ENCODE measurements at regions not wholly inside any gene's neighbourhood (a gene's known extent, or its start where the extent isn't known, plus 50 kb on each side); places are given as distances from the start of the nearest gene placed in this dataset.

DNA sequence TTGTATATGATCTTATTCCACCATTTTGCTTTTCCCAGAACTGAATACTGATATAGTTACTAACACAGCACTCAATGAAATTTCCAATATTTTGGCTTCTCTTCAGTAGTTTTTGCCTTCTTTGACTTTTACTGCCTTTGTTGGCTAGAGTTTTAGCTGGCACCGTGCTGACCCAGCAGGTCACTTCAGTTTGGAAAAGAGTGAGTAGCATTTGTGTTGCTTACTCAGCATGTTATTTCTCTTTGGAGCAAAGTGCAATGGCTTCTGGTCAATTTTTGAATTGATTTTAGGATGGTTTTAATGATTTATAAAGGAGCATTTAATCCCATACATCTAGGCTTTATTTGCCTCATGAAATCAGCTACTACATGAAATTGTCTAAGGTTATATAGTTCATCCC is 119.2 kb downstream of the ETNK1 start:
- H2BK15ac ChIP-seq (ENCODE audit: low read depth, low read length) = no peak overlapping the region
- H3K27ac ChIP-seq (ENCODE audit: insufficient read length, low read depth, low read length) = no peak overlapping the region
- no peaks in the 10 kb centered on the region for H3K27me3 ChIP-seq (ENCODE audit: insufficient read depth, low read length)
- H2BK5ac ChIP-seq (ENCODE audit: insufficient read length, low read length) = no peak overlapping the region
- H3K9ac ChIP-seq (ENCODE audit: extremely low read depth, insufficient read length, low read length) = no peak overlapping the region
- no peaks in the 10 kb centered on the region for H3K9me3 Mint-ChIP-seq
- no peaks in the 10 kb centered on the region for H3K23me2 ChIP-seq (ENCODE audit: insufficient read length, low read depth, low read length, poor library complexity, severe bottlenecking)
- no peak overlapping the region for H2BK20ac ChIP-seq (ENCODE audit: low read depth, low read length, poor library complexity, severe bottlenecking)
- H3K4me2 ChIP-seq (ENCODE audit: insufficient read depth, insufficient read length, low read length) = no peak overlapping the region
- no peaks in the 10 kb centered on the region for H3K79me2 ChIP-seq (ENCODE audit: insufficient read depth, low read length)
- DNase-seq = no peak
- H3K4ac ChIP-seq (ENCODE audit: low read depth, low read length) = no peak overlapping the region
- H3T11ph ChIP-seq (ENCODE audit: low read length) = no peak overlapping the region
- H4K91ac ChIP-seq (ENCODE audit: insufficient read length, low read depth, low read length) = no peak overlapping the region
- no peak overlapping the region for H3K4me3 Mint-ChIP-seq
- H3K23ac ChIP-seq (ENCODE audit: insufficient read length, low read depth, low read length) = no peak overlapping the region
- H3K27ac Mint-ChIP-seq = no peak overlapping the region
- no peak overlapping the region for H4K5ac ChIP-seq (ENCODE audit: insufficient read length, low read depth, low read length)
- no peak overlapping the region for H3K18ac ChIP-seq (ENCODE audit: insufficient read length, low read depth, low read length)
- H3K36me3 Mint-ChIP-seq (ENCODE audit: insufficient read depth in 1 of 3, low read depth in 3 of 3) = peaks cover 0 to 2% (median 0%) of the 10 kb centered on the region in 3 experiments; a peak in 1 of 7 replicates
- no peak overlapping the region for H3K56ac ChIP-seq (ENCODE audit: insufficient read length, low read depth, low read length)
- H2BK120ac ChIP-seq (ENCODE audit: low read depth, low read length, poor library complexity, severe bottlenecking) = no peak overlapping the region
- TF ChIP-seq, protein P1, sequence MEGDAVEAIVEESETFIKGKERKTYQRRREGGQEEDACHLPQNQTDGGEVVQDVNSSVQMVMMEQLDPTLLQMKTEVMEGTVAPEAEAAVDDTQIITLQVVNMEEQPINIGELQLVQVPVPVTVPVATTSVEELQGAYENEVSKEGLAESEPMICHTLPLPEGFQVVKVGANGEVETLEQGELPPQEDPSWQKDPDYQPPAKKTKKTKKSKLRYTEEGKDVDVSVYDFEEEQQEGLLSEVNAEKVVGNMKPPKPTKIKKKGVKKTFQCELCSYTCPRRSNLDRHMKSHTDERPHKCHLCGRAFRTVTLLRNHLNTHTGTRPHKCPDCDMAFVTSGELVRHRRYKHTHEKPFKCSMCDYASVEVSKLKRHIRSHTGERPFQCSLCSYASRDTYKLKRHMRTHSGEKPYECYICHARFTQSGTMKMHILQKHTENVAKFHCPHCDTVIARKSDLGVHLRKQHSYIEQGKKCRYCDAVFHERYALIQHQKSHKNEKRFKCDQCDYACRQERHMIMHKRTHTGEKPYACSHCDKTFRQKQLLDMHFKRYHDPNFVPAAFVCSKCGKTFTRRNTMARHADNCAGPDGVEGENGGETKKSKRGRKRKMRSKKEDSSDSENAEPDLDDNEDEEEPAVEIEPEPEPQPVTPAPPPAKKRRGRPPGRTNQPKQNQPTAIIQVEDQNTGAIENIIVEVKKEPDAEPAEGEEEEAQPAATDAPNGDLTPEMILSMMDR (conservative IDR thresholded peaks at IDR 0.05) = no peak
- H3K4me1 Mint-ChIP-seq = peaks cover 6 to 12% of the 10 kb centered on the region in 2 experiments
- H3K4me1 ChIP-seq (ENCODE audit: insufficient read depth, low read length) = no peaks in the 10 kb centered on the region
- H4K20me1 ChIP-seq (ENCODE audit: control insufficient read depth, insufficient read depth, insufficient read length) = no peaks in the 10 kb centered on the region
- H2BK12ac ChIP-seq (ENCODE audit: insufficient read length, low read depth, low read length) = no peak overlapping the region
- H2AFZ ChIP-seq (ENCODE audit: low read length) = no peak overlapping the region
- no peak overlapping the region for H4K8ac ChIP-seq (replicated peaks; ENCODE audit: insufficient read length, low read depth, low read length)
- H3K79me1 ChIP-seq (ENCODE audit: insufficient read depth, low read depth, low read length, poor library complexity, severe bottlenecking) = no peaks in the 10 kb centered on the region
- H3K27me3 Mint-ChIP-seq (ENCODE audit: low read depth) = no peaks in the 10 kb centered on the region
- no peaks in the 10 kb centered on the region for H3K9me3 ChIP-seq (ENCODE audit: control insufficient read depth, low read depth, low read length)
- no peak overlapping the region for H2AK5ac ChIP-seq (ENCODE audit: insufficient read length, low read length)
- WGBS (ENCODE audit: extremely low coverage, insufficient read length, low lambda C conversion rate) = no CpG with 5 or more reads among the region's 1 CpG
- no peak overlapping the region for H3K14ac ChIP-seq (ENCODE audit: insufficient read depth, low read length)
